Memory B cell (primary cell): ENCODE measurements at regions not wholly inside any gene's neighbourhood (a gene's known extent, or its start where the extent isn't known, plus 50 kb on each side); places are given as distances from the start of the nearest gene placed in this dataset.

Experiments
- ATAC-seq: fragments of 150-1000 bp; cut with Tn5 transposase; 2 replicates; pipeline ENCODE4 v1.10.0; 2021; ENCODE audit warnings: low read depth, mild to moderate bottlenecking, moderate library complexity
- DNase-seq, 2 donors: peaks; one replicate each; pipeline ENCODE4 v3.0.0; 2022; ENCODE audit warnings: low spot score in 2 of 2
- H3K27ac Mint-ChIP-seq: one replicate; pipeline ENCODE4 v1.8.0; 2022; ENCODE audit warnings: mild to moderate bottlenecking, moderate library complexity, mixed read lengths
- H3K27me3 Mint-ChIP-seq: one replicate; pipeline ENCODE4 v1.8.0; 2022; ENCODE audit warnings: mixed read lengths
- H3K36me3 Mint-ChIP-seq: one replicate; pipeline ENCODE4 v1.8.0; 2022; ENCODE audit warnings: mild to moderate bottlenecking, mixed read lengths
- H3K4me1 Mint-ChIP-seq: one replicate; pipeline ENCODE4 v1.8.0; 2022; ENCODE audit warnings: mixed read lengths
- H3K4me3 Mint-ChIP-seq: one replicate; pipeline ENCODE4 v1.8.0; 2022; ENCODE audit warnings: mild to moderate bottlenecking, moderate library complexity, mixed read lengths
- H3K9me3 Mint-ChIP-seq: one replicate; pipeline ENCODE4 v1.8.0; 2022; ENCODE audit warnings: mixed read lengths

DNA sequence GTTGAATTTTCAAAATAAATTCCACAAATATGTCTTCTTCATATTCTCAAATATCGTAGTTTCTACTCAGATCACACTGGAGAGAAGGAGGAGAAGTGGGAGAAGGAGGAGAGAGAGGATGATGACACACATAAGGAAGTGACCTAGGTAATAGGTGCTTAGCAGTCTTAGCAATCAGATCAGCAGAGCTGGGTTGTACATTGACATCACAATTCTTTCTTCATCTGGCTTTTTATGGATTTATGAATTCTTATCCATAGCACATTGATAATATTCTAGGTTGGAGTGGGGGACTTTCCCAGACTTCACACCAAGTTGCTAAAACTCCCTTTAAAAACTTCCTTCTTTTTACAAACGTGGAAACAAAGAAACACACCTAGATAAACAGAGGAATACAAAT, 86.9 kb downstream of the FGF9 start:
- no peak overlapping the region for H3K4me3 Mint-ChIP-seq
- no peak for DNase-seq

DNA sequence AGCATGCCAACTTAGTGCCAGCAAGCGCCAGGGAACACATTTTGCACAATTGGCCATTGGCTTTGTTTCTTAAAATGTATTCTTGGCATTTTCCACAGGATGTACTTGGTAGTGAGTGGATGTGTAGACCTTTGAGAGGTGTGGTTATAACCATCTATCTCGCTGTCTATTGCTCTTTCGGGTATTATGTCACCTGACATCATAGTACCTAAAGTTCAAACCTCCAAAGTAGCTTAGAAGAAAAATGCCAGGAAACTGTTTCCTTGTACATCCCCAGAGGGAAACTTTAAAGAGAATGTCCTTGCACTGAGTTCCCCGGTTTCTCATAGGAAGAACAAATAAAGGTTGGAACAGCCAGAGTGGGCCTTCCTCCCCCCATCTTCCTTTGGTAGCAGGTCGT, 87.6 kb downstream of the FGF9 start:
- Mint-ChIP-seq H3K27ac (no peak overlapping the region), H3K9me3 (no peaks in the 10 kb centered on the region), H3K4me3 (no peak overlapping the region), H3K27me3 (peaks cover 4% of the 10 kb centered on the region), H3K36me3 (no peaks in the 10 kb centered on the region), H3K4me1 (no peaks in the 10 kb centered on the region)
- no peak for ATAC-seq
- no peak for DNase-seq

More for the DNA sequence above, 86.9 kb downstream of the FGF9 start:
- Mint-ChIP-seq H3K9me3 (no peaks in the 10 kb centered on the region), H3K36me3 (no peaks in the 10 kb centered on the region), H3K27ac (no peak overlapping the region), H3K27me3 (peaks cover 4% of the 10 kb centered on the region), H3K4me1 (no peaks in the 10 kb centered on the region)
- no peak for ATAC-seq

DNA sequence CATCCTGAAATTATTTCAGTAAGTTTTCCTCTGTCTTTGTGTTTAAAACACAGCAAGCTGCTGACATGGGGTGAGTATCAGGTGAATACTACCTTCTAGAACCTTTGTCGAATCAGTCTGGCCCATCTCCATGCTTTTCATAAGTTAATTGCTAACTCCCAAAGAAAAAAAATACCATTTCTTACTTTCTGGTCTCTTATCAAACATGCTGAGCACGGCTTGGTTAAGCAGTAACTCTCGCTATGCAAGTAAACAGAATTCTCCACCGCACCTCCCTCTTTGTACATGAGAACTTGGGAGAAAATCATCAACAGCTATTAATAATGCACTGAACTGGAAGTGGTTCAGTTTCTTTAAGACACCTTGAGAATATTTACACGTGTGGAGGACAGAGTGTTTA, 88.6 kb downstream of the FGF9 start:
- no peak for ATAC-seq
- Mint-ChIP-seq H3K4me3 (no peak overlapping the region), H3K36me3 (no peaks in the 10 kb centered on the region)

DNA sequence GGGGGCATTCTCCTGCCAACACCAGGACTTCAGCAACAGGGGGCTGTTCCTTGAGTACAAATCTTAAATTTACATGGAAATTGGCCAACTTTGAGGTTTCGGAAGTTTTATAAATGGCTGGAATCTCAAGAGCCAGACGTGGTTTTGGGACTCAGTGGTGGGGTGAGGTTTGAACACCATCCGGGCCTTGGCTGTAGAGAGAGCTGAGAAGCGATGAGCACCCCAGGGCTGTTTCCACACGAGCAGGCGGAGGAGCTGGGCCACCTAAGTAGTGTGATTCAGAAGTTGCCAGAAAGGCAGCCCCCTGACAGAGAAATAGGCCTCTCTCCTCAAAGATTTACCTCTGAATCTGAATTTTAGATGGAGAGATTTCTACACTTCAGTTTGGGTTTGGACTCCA, 89.0 kb downstream of the FGF9 start:
- DNase-seq (no peak), ATAC-seq (no peak)
- Mint-ChIP-seq H3K27me3 (peaks cover 4% of the 10 kb centered on the region), H3K36me3 (no peaks in the 10 kb centered on the region), H3K27ac (no peak overlapping the region), H3K9me3 (no peaks in the 10 kb centered on the region), H3K4me3 (no peak overlapping the region), H3K4me1 (no peaks in the 10 kb centered on the region)

More for the DNA sequence above, 88.6 kb downstream of the FGF9 start:
- DNase-seq: no peak
- Mint-ChIP-seq H3K27me3 (peaks cover 4% of the 10 kb centered on the region), H3K9me3 (no peaks in the 10 kb centered on the region), H3K4me1 (no peaks in the 10 kb centered on the region), H3K27ac (no peak overlapping the region)

DNA sequence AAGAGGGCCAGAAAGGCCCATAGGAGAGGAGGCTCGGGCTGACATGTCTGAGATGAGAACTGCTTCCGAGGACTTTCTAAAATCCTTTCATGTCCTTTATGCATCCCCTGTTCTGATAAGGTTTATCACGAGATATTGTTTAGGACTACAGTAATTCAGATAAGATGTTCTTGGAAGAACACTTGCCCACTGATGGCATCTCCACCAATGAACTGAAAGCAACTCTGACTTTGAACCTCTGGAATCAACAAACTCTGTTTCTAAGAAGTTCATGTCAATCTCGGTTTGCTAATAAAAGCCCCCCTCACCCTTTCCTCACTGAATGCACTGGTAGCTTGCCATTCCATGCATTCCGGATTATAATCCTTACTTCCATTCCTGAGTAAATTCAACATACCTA, 90.9 kb downstream of the FGF9 start:
- Mint-ChIP-seq H3K36me3 (no peaks in the 10 kb centered on the region), H3K4me1 (no peaks in the 10 kb centered on the region), H3K27ac (no peak overlapping the region), H3K27me3 (no peaks in the 10 kb centered on the region), H3K4me3 (no peak overlapping the region), H3K9me3 (no peaks in the 10 kb centered on the region)
- no peak for ATAC-seq
- no peak for DNase-seq

DNA sequence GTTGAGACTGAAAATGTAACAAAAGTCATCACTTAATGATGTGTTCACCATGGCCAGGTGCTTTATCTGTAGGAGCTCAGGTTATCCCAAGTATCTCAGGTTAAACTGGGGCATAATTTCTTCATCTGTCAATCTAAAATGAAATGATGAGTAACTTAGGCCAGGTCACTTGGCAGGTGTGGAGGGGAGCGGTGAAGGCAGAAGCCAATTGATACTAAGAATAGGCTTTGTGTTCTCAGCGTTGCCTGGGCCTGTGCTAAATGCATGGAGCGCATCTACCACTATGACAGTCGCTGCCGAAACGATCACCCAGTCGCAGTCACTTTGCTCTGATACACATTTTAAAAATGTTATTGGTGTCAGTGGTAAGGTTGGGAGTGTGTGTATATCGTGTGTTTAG, 91.6 kb downstream of the FGF9 start:
- ATAC-seq (no peak), DNase-seq (no peak)
- Mint-ChIP-seq H3K9me3 (no peaks in the 10 kb centered on the region), H3K4me3 (no peak overlapping the region), H3K36me3 (no peaks in the 10 kb centered on the region), H3K27me3 (no peaks in the 10 kb centered on the region), H3K4me1 (no peaks in the 10 kb centered on the region), H3K27ac (no peak overlapping the region)

DNA sequence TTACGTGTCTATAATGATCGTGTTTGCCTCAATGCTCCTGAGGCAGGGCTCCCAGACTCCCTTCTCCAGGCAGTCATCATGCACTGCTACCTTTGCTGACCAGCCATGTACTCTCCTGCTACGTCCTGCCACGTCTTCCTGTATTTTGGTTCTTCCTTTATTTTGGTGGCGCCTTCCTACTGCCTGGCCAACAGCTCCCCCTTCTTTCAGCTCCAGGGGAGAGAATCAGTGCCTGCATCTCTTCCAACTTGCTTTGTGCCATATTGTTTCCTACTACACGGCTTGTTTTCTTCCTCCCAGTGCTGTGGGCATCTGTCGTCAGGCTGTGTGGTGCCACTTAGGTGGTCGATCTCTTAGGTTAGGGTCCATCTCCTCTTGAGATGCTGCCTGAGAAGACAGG, 96.2 kb downstream of the FGF9 start:
- H3K9me3 Mint-ChIP-seq: peaks cover 7% of the 10 kb centered on the region
- DNase-seq (no peak), ATAC-seq (no peak)
- no peak overlapping the region for H3K4me3 Mint-ChIP-seq
- no peaks in the 10 kb centered on the region for H3K4me1 Mint-ChIP-seq
- H3K27me3 Mint-ChIP-seq: peaks cover 2% of the 10 kb centered on the region
- H3K36me3 Mint-ChIP-seq: no peaks in the 10 kb centered on the region
- H3K27ac Mint-ChIP-seq: no peak overlapping the region

DNA sequence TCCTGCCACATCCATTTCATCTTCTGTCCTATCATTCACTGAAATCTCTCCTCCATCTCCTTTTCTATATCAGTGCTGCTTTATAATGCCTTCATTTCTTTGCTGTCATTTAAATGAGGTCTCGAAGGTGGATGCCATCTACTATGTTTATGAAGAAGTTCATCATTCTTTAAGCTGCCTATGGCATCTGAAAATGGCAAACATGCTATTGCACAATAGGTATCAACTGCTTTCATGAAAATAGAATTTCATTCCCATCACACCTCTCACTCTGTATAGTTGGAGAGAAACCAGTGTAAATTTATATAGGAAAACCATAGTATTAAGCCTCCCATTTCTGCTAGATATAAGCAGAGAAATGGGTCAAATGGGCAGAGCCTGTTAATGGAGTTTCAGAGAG, 100.2 kb downstream of the FGF9 start:
- Mint-ChIP-seq H3K27ac (no peak overlapping the region), H3K9me3 (peaks cover 7% of the 10 kb centered on the region), H3K4me3 (no peak overlapping the region), H3K36me3 (no peaks in the 10 kb centered on the region), H3K27me3 (peaks cover 6% of the 10 kb centered on the region), H3K4me1 (no peaks in the 10 kb centered on the region)
- DNase-seq (no peak), ATAC-seq (no peak)

DNA sequence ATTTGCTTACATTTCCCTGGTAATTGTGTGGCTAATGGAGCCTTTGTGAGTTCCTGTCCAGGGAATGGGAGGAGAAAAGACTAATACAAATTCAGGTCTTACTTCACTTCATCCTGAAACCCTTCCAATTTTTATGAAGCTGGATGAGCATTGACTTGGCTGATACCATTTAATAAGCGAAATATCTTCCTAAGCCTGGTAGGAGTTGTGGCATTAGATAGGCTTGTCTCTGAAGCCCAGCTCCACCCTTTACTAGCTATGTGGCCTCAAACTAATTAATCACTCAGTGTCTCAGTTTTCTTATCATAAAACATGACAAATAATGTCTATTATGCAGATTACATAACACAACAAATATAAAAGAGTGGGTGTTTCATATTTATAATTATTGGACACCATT, 106.3 kb downstream of the FGF9 start:
- no peak for ATAC-seq
- Mint-ChIP-seq H3K36me3 (no peaks in the 10 kb centered on the region), H3K4me3 (no peak overlapping the region), H3K27ac (no peak overlapping the region), H3K27me3 (peaks cover 4% of the 10 kb centered on the region), H3K4me1 (no peaks in the 10 kb centered on the region), H3K9me3 (peaks cover 8% of the 10 kb centered on the region)
- DNase-seq: no peak

DNA sequence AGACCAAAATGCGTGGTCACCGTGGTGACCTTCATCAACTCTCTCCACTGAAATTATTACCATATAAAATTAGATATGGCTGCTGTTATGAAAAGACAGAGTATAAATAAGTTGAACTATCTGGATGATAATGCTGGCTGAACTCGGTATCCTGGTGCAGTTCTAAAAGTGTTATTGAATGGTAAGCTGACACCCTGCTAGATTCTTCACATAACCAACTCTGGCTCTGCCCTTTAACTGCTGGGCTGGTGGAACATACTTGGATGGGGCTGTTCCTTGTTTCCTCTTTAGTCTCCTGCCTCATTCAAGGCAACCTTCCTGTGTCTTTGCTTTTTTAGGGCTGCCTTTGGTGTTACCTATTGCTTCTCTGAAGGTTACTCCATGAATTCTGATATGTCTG, 106.9 kb downstream of the FGF9 start:
- Mint-ChIP-seq H3K27ac (no peak overlapping the region), H3K36me3 (no peaks in the 10 kb centered on the region), H3K4me3 (no peak overlapping the region), H3K27me3 (peaks cover 4% of the 10 kb centered on the region), H3K4me1 (no peaks in the 10 kb centered on the region), H3K9me3 (peaks cover 8% of the 10 kb centered on the region)
- no peak for ATAC-seq
- no peak for DNase-seq

DNA sequence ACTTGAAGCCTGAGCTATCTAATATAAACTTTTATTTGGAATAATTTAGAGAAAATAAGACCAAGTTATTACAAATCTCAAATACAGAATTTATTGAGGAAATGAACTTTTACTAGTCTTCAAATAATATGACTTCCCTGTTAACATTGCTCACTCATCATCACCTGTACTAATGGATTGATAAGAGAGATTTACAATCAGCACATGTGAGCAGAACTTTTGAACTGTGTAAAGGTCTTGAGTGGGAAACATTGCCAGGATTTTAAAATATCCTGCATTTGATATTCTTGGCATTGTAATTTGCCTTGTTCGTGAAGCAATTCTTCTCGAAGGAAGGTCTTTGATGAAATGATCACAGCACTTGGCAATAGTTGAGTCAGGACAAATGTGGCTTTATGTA, 111.9 kb downstream of the FGF9 start:
- ATAC-seq (no peak), DNase-seq (no peak)
- peaks cover 11% of the 10 kb centered on the region for H3K9me3 Mint-ChIP-seq
- H3K27ac Mint-ChIP-seq: no peak overlapping the region
- H3K4me3 Mint-ChIP-seq: no peak overlapping the region
- H3K27me3 Mint-ChIP-seq: no peaks in the 10 kb centered on the region
- no peaks in the 10 kb centered on the region for H3K4me1 Mint-ChIP-seq
- H3K36me3 Mint-ChIP-seq: no peaks in the 10 kb centered on the region

DNA sequence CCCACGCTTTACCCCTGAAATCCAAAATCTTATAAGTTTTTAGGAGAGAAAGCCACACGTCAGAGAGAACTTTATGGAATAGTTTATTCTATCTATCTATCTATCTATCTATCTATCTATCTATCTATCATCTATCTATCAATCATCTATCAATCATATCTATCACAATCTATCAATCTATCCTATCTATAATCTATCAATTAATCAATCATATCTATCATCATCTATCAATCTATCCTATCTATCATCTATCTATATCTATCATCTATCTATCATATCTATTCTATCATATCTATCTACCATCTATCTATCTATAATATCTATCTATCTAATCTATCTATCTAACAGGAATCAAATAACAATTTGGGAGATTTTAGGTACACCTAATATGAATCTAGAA, 115.1 kb downstream of the FGF9 start:
- Mint-ChIP-seq H3K9me3 (peaks cover 3% of the 10 kb centered on the region), H3K27ac (no peak overlapping the region), H3K27me3 (peaks cover 4% of the 10 kb centered on the region), H3K36me3 (no peaks in the 10 kb centered on the region), H3K4me1 (no peaks in the 10 kb centered on the region), H3K4me3 (no peak overlapping the region)
- DNase-seq: no peak
- ATAC-seq: no peak

DNA sequence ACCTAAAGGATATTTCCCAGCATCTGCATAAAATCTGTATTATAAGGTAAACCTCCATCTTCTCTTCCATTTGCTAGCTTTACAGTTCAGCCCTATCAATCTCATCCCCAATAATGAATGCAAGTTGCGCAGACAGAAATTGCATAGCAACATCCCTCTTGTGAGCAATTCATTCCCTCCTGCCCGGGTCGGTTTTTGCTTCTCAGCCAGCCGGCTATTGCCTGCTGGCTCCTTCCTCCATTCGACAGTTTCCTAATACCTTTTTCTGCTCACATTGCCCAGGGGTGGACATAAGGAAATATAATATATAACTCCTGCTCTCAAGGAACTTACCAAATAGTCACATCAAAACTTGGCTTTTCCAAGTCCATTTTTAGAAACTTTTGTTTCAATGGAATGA, 125.2 kb downstream of the FGF9 start:
- H3K9me3 Mint-ChIP-seq: no peaks in the 10 kb centered on the region
- peaks cover 2% of the 10 kb centered on the region for H3K36me3 Mint-ChIP-seq
- H3K4me1 Mint-ChIP-seq: no peaks in the 10 kb centered on the region
- H3K4me3 Mint-ChIP-seq: no peak overlapping the region
- no peak for ATAC-seq
- DNase-seq: no peak
- H3K27ac Mint-ChIP-seq: no peak overlapping the region
- H3K27me3 Mint-ChIP-seq: peaks cover 5% of the 10 kb centered on the region

DNA sequence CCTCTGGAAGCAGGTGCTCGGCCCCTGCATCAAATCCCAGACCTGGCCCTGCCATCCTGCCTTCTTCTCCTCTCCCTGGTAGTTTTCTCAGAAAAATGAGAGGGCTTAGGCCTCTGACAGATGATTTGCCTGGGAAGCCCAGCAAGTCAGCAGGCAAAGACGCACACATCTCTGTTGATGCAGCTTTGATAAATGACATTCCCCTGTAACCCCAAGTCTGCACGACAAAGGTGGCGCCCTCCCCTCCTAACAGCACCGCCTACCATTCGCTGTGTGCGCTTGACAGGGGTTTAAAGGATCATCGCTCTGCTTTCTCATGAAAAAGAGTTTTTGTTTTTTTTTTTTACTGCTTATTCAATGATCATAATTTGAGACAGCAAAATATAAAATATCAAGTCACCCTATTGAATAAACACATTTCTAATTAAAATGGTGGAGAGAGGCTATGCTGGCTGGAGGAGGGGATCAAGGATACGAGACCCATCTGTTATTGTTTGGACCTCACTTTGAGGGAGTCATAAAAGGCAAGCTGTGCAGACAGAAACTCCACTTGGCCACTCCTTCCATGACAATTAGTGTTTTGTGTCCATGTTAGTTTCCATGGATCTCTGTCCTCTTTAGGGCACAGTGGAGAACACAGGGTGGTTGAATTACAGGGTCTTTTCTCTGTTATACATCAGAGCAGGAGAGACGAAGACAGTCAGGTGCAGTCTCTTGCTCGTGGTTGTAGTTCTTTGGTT, 126.1 kb downstream of the FGF9 start:
- Mint-ChIP-seq H3K9me3 (no peaks in the 10 kb centered on the region), H3K36me3 (peaks cover 2% of the 10 kb centered on the region), H3K27ac (no peak overlapping the region), H3K4me1 (no peaks in the 10 kb centered on the region), H3K27me3 (peaks cover 5% of the 10 kb centered on the region), H3K4me3 (no peak overlapping the region)
- DNase-seq (no peak), ATAC-seq (no peak)

DNA sequence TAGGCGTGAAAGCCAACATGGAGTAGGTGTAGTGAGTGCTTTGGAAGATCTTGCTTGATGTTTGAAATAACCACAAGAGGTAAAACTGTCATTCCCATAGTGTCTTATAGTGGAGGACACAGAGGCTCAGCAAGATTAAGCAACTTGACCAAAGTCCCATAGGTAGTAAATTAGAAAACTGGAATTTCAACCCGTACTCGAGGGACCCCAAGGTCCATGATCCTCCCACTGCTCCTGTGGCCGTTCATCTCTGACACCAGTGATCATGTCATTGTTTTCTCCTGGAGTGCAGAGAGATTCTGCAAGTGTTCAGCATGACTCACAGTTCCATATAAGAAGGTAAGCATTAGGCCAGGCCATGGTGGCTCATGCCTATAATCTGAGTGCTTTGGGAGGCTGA, 126.9 kb downstream of the FGF9 start:
- H3K27ac Mint-ChIP-seq: no peak overlapping the region
- no peak for DNase-seq
- ATAC-seq: no peak
- no peaks in the 10 kb centered on the region for H3K9me3 Mint-ChIP-seq
- H3K36me3 Mint-ChIP-seq: peaks cover under 1% of the 10 kb centered on the region
- H3K27me3 Mint-ChIP-seq: peaks cover under 1% of the 10 kb centered on the region
- no peak overlapping the region for H3K4me3 Mint-ChIP-seq
- no peaks in the 10 kb centered on the region for H3K4me1 Mint-ChIP-seq
